ENCODE measurements at regions not wholly inside any gene's neighbourhood (a gene's known extent, or its start where the extent isn't known, plus 50 kb on each side); places are given as distances from the start of the nearest gene placed in this dataset.

DNA sequence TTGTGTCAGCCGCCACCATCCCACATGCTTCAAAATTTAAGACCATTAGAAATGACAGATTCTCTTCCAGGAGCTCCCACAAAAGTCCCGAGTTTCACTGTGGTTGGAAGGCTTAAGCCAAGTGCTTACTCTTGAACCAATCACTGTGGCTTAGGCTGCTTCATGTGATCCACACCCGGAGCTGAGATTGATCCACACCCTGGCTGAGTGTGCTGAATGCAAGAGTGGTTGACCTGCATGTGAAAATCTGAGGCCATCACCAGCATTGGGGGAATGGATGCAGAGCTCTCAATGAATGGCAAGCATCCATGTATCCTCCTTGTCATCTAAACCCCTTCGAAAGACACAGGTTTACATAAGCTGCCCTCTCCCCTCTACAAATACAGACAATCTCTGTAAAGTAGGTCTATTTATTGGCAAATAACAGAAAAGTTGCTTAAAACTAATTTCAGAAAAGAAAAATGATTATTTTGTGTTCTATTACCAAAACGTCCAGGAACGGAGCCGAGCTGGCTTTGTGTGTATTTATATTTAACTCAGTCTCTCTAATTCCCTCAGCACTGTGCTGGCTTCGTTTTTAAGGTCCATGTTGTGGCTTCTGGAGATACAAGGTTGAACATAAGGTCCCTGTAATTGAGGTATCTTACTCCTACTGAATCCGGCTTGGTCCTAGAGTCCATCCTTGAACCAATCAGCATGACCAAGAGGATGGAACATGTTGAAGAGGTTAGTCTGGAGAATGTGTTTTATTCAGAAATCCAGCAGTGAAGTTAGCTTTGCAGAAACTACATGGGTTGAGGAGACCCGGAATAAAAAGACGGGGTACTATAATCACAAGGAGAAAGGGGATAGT, 332.4 kb downstream of the LIG4 start:
- intact Hi-C loops (cut with DNase I), result no loop called here
- DNase-seq (no peak), ATAC-seq (no peak)
- no peaks in the 10 kb centered on the region for H3K27me3 ChIP-seq
- H3K9me3 ChIP-seq, result no peaks in the 10 kb centered on the region
- no peak overlapping the region for H3K27ac ChIP-seq
- 49% methylated on average over 11 of the region's 11 CpGs for WGBS (ENCODE audit: insufficient coverage, low coverage, low lambda C conversion rate, missing lambda C conversion rate)
- no peaks in the 10 kb centered on the region for H3K36me3 ChIP-seq
- H3K4me1 ChIP-seq, result no peaks in the 10 kb centered on the region
- H3K4me3 ChIP-seq, result no peak overlapping the region
- TF ChIP-seq, protein P1, sequence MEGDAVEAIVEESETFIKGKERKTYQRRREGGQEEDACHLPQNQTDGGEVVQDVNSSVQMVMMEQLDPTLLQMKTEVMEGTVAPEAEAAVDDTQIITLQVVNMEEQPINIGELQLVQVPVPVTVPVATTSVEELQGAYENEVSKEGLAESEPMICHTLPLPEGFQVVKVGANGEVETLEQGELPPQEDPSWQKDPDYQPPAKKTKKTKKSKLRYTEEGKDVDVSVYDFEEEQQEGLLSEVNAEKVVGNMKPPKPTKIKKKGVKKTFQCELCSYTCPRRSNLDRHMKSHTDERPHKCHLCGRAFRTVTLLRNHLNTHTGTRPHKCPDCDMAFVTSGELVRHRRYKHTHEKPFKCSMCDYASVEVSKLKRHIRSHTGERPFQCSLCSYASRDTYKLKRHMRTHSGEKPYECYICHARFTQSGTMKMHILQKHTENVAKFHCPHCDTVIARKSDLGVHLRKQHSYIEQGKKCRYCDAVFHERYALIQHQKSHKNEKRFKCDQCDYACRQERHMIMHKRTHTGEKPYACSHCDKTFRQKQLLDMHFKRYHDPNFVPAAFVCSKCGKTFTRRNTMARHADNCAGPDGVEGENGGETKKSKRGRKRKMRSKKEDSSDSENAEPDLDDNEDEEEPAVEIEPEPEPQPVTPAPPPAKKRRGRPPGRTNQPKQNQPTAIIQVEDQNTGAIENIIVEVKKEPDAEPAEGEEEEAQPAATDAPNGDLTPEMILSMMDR (IDR thresholded peaks at IDR 0.05), result no peak
- TF ChIP-seq POLR2A (IDR thresholded peaks at IDR 0.05), result no peak

DNA sequence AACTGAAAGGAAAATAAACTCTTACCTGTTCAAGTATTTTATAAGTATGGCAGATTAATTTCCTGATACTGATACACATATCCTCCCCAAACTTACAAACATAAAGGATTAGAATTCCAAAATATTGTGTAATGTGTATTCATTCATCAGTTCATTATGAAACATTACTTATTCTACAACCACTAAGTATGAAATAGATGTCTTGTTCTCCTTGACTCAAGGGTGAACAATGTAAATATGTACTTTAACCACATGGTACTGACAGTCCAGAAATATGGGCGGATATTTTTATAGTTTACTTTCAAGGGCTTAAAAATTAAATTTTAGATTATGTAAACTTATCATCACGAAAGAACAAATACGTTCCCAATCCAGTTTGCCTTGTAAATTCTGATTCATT, 334.0 kb downstream of the LIG4 start:
- Histone ChIP-seq H3K36me3 (no peaks in the 10 kb centered on the region), H3K27ac (no peak overlapping the region), H3K27me3 (no peaks in the 10 kb centered on the region), H3K9me3 (no peaks in the 10 kb centered on the region), H3K4me3 (no peak overlapping the region), H3K4me1 (no peaks in the 10 kb centered on the region)
- DNase-seq, result no peak
- intact Hi-C loops (cut with DNase I), result no loop called here
- 60% methylated on average over 3 of the region's 3 CpGs for WGBS (ENCODE audit: insufficient coverage, low coverage, low lambda C conversion rate, missing lambda C conversion rate)
- no peak for ATAC-seq
- no peak for TF ChIP-seq POLR2A (IDR thresholded peaks at IDR 0.05)
- TF ChIP-seq, protein P1 (IDR thresholded peaks at IDR 0.05), result no peak

DNA sequence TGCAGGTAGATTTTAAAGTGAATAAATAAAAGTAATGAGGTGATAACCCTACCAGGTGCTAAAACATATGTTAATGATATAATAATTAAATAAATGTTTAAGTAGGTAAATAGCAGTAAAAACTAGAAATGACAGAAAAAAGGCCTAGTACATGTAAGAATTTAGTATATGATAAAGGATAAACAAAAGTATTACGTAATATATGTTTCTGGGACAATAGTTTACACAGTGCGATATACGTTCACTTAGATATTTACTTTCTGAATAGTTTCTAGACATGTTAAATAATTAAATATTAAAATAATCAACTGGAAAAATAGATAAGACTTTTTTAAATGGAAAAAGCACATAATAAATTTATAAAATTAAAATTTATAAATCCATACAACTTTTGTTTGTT, 340.9 kb downstream of the LIG4 start:
- intact Hi-C loops (cut with DNase I), result no loop called here
- WGBS (ENCODE audit: insufficient coverage, low coverage, low lambda C conversion rate, missing lambda C conversion rate), result 55% methylated on average over 3 of the region's 3 CpGs
- TF ChIP-seq, protein P1 (IDR thresholded peaks at IDR 0.05), result no peak
- Histone ChIP-seq H3K4me1 (no peaks in the 10 kb centered on the region), H3K27me3 (no peaks in the 10 kb centered on the region), H3K36me3 (no peaks in the 10 kb centered on the region), H3K4me3 (no peak overlapping the region), H3K9me3 (no peaks in the 10 kb centered on the region), H3K27ac (no peak overlapping the region)
- DNase-seq, result no peak
- no peak for ATAC-seq

DNA sequence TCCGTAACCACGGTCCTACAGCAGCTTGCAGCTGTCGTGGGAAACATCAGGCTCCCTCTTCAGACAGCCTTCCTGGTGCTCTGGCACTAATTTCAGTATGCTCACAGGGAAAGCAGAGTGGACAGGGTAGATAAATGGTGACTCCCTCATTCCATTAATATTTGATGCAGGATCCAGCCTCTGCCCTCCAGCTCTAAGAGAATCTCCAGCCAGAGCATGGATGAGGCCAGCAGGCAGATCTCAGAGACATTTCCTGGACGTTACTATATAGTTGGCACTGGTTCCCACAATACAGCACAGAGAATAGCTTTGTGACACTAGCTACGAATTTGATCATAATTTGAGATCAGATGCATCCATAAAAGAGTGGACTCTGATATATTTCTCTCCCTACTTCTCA, 341.4 kb downstream of the LIG4 start:
- intact Hi-C loops (cut with DNase I), result no loop called here
- H3K4me3 ChIP-seq, result no peak overlapping the region
- H3K36me3 ChIP-seq, result no peaks in the 10 kb centered on the region
- ATAC-seq, result no peak
- H3K27ac ChIP-seq, result no peak overlapping the region
- no peak for DNase-seq
- no peaks in the 10 kb centered on the region for H3K4me1 ChIP-seq
- 50% methylated on average over 5 of the region's 5 CpGs for WGBS (ENCODE audit: insufficient coverage, low coverage, low lambda C conversion rate, missing lambda C conversion rate)
- TF ChIP-seq, protein P1 (IDR thresholded peaks at IDR 0.05), result no peak
- TF ChIP-seq POLR2A (IDR thresholded peaks at IDR 0.05), result no peak
- H3K9me3 ChIP-seq, result no peaks in the 10 kb centered on the region
- H3K27me3 ChIP-seq, result no peaks in the 10 kb centered on the region
